Left ventricle myocardium inferior (tissue), 1 donor: ENCODE measurements at regions not wholly inside any gene's neighbourhood (a gene's known extent, or its start where the extent isn't known, plus 50 kb on each side); places are given as distances from the start of the nearest gene placed in this dataset.

ENCODE experiments used
- DNase-seq: peaks from one replicate; pipeline ENCODE4 v3.0.0-alpha.2; 2020
- H3K27ac ChIP-seq: fragments of 200-600 bp; replicated peaks from 2 replicates; pipeline ENCODE4 v1.8.0; 2021
- H3K27me3 ChIP-seq: fragments of 200-600 bp; 2 replicates; pipeline ENCODE4 v1.8.0; 2021; ENCODE audit warnings: low read depth
- H3K36me3 ChIP-seq: fragments of 200-600 bp; 2 replicates; pipeline ENCODE4 v1.8.0; 2021
- H3K4me1 ChIP-seq: fragments of 200-600 bp; 2 replicates; pipeline ENCODE4 v1.8.0; 2021
- H3K4me3 ChIP-seq: fragments of 200-600 bp; 2 replicates; pipeline ENCODE4 v1.8.0; 2021; ENCODE audit warnings: mild to moderate bottlenecking, moderate library complexity
- H3K9me3 ChIP-seq: fragments of 200-600 bp; replicated peaks from 2 replicates; pipeline ENCODE4 v1.8.0; 2021
- intact Hi-C: fragments of 100-400 bp; cut with micrococcal nuclease; formaldehyde crosslinking; loops from one replicate; pipeline ENCODE4 v1.11.0; 2022
- TF ChIP-seq, protein P1 (sequence below): fragments of 200-600 bp; IDR thresholded peaks from 2 replicates; pipeline ENCODE4 v1.8.0; 2021; ENCODE audit warnings: antibody characterized with exemption, mild to moderate bottlenecking, borderline replicate concordance
- donor health status: DM: no; HTN: yes; CAD: no; lungs with severe emphysema.

DNA sequence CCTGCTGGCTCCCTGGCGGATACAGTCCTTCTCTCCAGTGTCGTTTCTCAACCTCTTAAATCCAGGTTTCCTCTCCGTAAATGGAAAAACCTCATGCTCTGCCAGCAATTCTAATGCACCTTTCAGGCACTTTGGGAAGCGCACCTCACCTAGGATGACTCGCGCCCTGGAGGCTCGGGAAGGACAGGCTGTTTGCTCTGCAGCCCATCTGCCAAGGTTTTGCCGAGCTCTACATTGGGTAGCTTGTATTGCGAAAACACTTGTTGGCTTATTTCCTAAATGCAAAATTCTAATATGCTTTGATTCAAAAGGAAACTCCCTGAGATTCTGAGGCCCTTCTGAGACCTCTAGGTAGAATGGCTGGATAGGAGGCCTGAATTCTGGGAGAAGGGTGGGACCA lies 102.6 kb upstream of the MLN start:
- intact Hi-C loops = no loop called here
- DNase-seq = no peak
- Histone ChIP-seq H3K4me1 (no peaks in the 10 kb centered on the region), H3K4me3 (no peak overlapping the region), H3K27me3 (peaks cover 71% of the 10 kb centered on the region), H3K9me3 (no peaks in the 10 kb centered on the region), H3K36me3 (no peaks in the 10 kb centered on the region), H3K27ac (no peak overlapping the region)
- TF ChIP-seq, protein P1, sequence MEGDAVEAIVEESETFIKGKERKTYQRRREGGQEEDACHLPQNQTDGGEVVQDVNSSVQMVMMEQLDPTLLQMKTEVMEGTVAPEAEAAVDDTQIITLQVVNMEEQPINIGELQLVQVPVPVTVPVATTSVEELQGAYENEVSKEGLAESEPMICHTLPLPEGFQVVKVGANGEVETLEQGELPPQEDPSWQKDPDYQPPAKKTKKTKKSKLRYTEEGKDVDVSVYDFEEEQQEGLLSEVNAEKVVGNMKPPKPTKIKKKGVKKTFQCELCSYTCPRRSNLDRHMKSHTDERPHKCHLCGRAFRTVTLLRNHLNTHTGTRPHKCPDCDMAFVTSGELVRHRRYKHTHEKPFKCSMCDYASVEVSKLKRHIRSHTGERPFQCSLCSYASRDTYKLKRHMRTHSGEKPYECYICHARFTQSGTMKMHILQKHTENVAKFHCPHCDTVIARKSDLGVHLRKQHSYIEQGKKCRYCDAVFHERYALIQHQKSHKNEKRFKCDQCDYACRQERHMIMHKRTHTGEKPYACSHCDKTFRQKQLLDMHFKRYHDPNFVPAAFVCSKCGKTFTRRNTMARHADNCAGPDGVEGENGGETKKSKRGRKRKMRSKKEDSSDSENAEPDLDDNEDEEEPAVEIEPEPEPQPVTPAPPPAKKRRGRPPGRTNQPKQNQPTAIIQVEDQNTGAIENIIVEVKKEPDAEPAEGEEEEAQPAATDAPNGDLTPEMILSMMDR = no peak

DNA sequence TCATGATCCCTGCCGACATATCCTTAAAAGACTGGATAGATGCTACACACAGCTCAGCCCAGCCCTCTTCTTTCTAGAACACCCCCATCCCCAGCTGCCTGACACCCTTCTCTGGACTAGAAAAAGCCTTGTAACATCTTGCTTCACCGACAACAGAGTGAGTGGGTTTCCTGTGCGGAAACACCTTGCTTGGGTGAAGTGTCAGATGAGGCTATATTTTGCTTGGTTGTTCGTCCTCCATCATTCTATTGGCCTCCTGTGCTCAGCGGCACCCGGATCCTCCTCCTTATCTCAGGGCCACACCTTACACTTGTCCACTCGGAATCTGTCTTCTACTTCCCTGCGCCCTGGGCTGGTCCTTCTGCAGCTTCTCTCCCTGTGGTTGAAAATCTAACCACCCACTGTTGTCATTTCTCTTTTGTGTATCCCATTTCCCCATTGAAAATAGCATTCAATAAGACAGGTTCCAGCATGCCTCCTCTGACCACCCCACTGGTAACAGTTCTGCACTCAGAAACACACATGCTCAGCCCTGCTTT lies 101.3 kb upstream of the MLN start:
- peaks cover 75% of the 10 kb centered on the region for H3K27me3 ChIP-seq
- no peak for DNase-seq
- intact Hi-C loops = no loop called here

DNA sequence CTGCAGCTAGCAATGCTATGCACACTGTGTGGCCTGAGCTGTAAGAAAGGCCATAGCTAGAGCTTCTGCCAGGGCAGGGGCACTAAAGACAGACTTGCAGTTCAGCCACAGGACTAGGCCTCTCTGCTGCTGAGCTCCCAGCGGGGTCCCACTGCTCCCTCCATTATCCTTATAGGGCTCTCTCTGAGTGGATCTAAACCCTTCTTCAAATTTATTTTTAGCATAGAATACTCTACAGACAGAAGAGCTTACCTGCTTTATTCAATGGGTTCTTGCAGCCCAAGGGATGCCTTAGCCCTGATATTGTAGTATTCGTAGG lies 100.9 kb upstream of the MLN start:
- TF ChIP-seq, protein P1 = no peak
- H3K27me3 ChIP-seq = peaks cover 80% of the 10 kb centered on the region
- H3K4me1 ChIP-seq = no peaks in the 10 kb centered on the region
- H3K27ac ChIP-seq = no peak overlapping the region
- intact Hi-C loops = no loop called here
- H3K36me3 ChIP-seq = no peaks in the 10 kb centered on the region
- H3K9me3 ChIP-seq = no peaks in the 10 kb centered on the region
- no peak for DNase-seq
- no peak overlapping the region for H3K4me3 ChIP-seq

More for the DNA sequence above, 101.3 kb upstream of the MLN start:
- Histone ChIP-seq H3K36me3 (no peaks in the 10 kb centered on the region), H3K4me1 (no peaks in the 10 kb centered on the region), H3K27ac (no peak overlapping the region), H3K4me3 (no peak overlapping the region), H3K9me3 (no peaks in the 10 kb centered on the region)
- TF ChIP-seq, protein P1 = no peak

DNA sequence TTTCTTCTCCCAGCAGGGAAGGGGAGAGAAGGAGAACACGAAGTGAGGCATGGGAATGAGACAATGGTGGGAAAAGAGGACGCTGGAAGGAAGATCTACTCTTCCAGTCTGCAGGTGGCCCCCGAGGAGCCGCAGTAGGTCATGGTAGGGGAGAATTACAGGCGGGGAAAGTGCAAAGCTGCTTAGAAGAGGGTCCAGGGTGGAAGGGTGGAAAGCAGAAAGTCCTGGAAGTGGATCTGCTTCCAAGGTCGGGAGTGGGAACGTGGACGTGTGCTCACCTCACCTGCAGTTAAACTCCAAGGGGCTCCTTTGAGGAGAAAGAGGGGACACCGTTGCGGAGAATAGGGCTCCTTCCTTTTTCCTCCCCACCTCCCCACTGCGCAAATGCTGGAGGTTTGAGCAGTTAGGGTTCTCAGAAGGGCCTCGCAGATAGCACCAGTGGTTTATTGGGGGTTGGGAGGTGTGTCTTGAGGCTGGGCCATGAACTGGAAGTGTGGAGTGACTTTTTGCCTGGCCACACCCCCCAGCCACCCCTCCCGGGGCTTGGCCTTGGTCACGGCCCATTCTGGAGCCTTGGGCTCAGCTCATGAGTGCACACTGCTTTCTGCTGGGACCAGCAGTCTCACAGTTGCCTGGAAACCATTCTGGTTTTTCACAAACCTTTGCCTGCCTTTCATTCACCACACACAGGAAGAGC lies 100.4 kb upstream of the MLN start:
- no peak overlapping the region for H3K4me3 ChIP-seq
- no peaks in the 10 kb centered on the region for H3K36me3 ChIP-seq
- H3K27me3 ChIP-seq = peaks cover 82% of the 10 kb centered on the region
- TF ChIP-seq, protein P1 = no peak
- no peaks in the 10 kb centered on the region for H3K9me3 ChIP-seq
- no peak overlapping the region for H3K27ac ChIP-seq
- no peak for DNase-seq
- H3K4me1 ChIP-seq = no peaks in the 10 kb centered on the region
- intact Hi-C loops = no loop called here

DNA sequence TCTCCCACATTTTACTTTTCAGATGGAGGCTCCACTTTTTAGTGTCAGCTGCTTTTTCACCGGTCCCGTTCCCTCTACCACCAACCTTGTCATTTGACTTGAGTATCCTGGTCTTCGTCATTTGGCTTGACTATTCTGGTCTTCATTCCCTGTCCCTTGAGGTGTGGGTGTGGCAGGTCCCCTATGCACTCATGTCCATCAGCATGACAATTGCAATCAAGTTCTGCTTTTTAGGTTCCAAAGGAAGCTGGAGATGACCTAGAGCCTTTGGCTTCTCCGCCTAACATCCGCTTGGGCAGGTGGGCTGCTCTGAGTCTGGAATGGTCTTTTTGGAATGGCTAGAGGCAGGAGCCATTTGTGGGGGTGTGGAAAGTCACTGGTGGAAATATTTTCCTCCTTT lies 99.8 kb upstream of the MLN start:
- H3K27me3 ChIP-seq = peaks cover 88% of the 10 kb centered on the region
- H3K27ac ChIP-seq = no peak overlapping the region
- no peak overlapping the region for H3K4me3 ChIP-seq
- H3K36me3 ChIP-seq = no peaks in the 10 kb centered on the region
- no peaks in the 10 kb centered on the region for H3K4me1 ChIP-seq
- intact Hi-C loops = no loop called here
- DNase-seq = no peak
- TF ChIP-seq, protein P1 = no peak
- no peaks in the 10 kb centered on the region for H3K9me3 ChIP-seq
